HG03354 (cell line): ENCODE measurements at regions not wholly inside any gene's neighbourhood (a gene's known extent, or its start where the extent isn't known, plus 50 kb on each side); places are given as distances from the start of the nearest gene placed in this dataset.
"Not testable (repeated sequence)": the region's sequence is repeated elsewhere in the genome, so short reads cannot be mapped to it uniquely, and the experiment has no call there.

Experiments used
- ATAC-seq: cut with Tn5 transposase; IDR thresholded peaks from one replicate; pipeline ENCODE4 v1.9.1; 2021; ENCODE audit warnings: mild to moderate bottlenecking; ENCODE audit not compliant: unreplicated experiment, poor library complexity, severe bottlenecking

- not testable (repeated sequence) for ATAC-seq
Observed at GRCh38 chr2:5629510-5629909, 62.7 kb upstream of the SOX11 start.

GRCh38 chr2:5637051-5637450 is 55.1 kb upstream of the SOX11 start:
- not testable (repeated sequence) for ATAC-seq
